RWPE1 (cell line): ENCODE measurements at regions not wholly inside any gene's neighbourhood (a gene's known extent, or its start where the extent isn't known, plus 50 kb on each side); places are given as distances from the start of the nearest gene placed in this dataset.
A peak's percentile ranks its signal among the peaks of the same experiment; 100 is the strongest.

ENCODE experiments used
- CTCF ChIA-PET: fragments of 350-600 bp; sonication (Branson Sonifier 250); formaldehyde crosslinking; extraction: SDS; loops from one replicate; lab custom pipeline; 2021; lab: Yijun Ruan, JAX
- POLR2A ChIA-PET: fragments of 400-600 bp; formaldehyde crosslinking; extraction: SDS; loops from one replicate; lab custom pipeline; 2020; ENCODE audit warnings: antibody characterized with exemption; ENCODE audit not compliant: low non-redundant PET; lab: Yijun Ruan, JAX
- DNase-seq: peaks from one replicate; pipeline ENCODE4 v3.0.0; 2012; ENCODE audit warnings: low spot score
- H3K27ac ChIP-seq: fragments of 450-650 bp; 2 replicates; pipeline ENCODE4 v1.5.1; 2017
- TF ChIP-seq, protein P1 (sequence below): fragments of 450-650 bp; conservative IDR thresholded peaks from 2 replicates; pipeline ENCODE4 v1.5.1; 2017; ENCODE audit warnings: low read depth, mild to moderate bottlenecking

DNA sequence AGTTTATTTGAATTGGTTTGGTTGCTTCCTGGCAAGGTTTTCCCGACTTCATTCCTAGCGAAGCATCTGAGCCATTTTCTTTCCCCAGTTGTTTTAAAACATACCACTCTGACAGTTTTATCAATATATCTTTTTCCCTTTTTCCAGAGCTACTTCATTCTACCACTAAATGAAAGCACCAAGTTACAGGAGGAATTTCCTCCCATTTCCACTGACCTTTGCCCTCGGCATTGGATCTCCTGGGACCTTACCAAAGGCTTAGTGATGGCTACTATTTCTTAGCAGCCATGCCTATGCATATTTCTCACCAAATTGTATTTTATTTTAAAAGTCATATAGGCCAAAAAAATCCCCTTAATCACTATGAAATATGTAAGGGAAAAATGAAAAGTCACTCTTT, 150.5 kb downstream of the ZNF330 start:
- TF ChIP-seq, protein P1, sequence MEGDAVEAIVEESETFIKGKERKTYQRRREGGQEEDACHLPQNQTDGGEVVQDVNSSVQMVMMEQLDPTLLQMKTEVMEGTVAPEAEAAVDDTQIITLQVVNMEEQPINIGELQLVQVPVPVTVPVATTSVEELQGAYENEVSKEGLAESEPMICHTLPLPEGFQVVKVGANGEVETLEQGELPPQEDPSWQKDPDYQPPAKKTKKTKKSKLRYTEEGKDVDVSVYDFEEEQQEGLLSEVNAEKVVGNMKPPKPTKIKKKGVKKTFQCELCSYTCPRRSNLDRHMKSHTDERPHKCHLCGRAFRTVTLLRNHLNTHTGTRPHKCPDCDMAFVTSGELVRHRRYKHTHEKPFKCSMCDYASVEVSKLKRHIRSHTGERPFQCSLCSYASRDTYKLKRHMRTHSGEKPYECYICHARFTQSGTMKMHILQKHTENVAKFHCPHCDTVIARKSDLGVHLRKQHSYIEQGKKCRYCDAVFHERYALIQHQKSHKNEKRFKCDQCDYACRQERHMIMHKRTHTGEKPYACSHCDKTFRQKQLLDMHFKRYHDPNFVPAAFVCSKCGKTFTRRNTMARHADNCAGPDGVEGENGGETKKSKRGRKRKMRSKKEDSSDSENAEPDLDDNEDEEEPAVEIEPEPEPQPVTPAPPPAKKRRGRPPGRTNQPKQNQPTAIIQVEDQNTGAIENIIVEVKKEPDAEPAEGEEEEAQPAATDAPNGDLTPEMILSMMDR = no peak
- CTCF ChIA-PET = no interaction called here
- H3K27ac ChIP-seq = no peak overlapping the region
- POLR2A ChIA-PET = no interaction called here
- DNase-seq = no peak

DNA sequence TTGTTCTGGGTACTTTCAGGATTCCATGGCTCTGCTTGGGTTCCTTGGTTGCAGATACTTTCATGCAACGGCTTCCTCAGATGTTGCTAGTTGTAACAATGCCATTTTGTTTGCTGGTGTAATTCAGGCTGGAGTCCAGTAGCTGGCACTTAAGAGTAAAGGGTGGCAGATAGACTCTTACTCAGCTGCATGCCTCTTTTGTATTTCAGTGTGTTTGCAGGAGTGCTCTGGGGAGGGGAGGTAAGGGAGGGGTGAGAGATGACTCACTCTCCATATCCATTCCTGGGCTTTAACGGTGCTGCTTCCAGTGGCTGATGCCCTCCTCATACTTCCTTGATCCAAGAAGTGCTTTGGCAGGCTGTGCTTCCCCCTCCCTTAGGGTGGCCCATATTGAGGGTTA, 155.2 kb downstream of the ZNF330 start:
- DNase-seq = peak; percentile 93
- TF ChIP-seq, protein P1 = peak; percentile 60
- CTCF ChIA-PET = interaction anchor here (0.7 kb wide), 2 partner anchors 699 to 1144 kb away, joined by 3 to 4 read pairs; no protein-coding TSS in a partner anchor
- peak overlapping the region; percentile 3; the same call in 1 of the 2 replicates for H3K27ac ChIP-seq
- POLR2A ChIA-PET = interaction anchor here (0.6 kb wide), 1 partner anchor 546 kb away, joined by 3 read pairs; no protein-coding TSS in a partner anchor

DNA sequence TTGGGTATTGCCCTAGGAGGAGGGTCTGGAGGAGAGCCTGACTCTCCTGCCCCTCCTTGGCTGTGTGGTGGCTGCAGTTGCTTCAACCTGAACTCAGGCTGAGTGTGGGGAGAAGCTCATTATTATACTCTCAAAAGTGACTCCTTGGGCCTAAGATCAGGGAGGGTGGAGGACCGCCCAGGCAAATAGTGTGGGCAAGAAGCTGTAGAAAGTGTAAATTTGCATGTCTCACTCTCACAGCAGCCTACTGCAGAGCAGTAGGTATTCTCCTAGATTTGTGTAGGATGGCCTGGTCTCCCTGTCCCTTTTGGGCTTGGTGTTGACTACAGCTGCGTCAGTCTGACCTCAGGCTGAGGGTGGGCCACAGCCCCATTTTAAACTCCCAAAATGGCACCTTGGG, 156.1 kb downstream of the ZNF330 start:
- ChIA-PET CTCF (interaction anchor here (0.5 kb wide), 1 partner anchor 116 kb away, joined by 3 read pairs; no protein-coding TSS in a partner anchor), POLR2A (no interaction called here)
- TF ChIP-seq, protein P1 = no peak
- no peak for DNase-seq
- H3K27ac ChIP-seq = no peak overlapping the region

- POLR2A ChIA-PET = no interaction called here
- no peak overlapping the region for H3K27ac ChIP-seq
- TF ChIP-seq, protein P1 = no peak
- CTCF ChIA-PET = interaction anchor here (0.6 kb wide), 1 partner anchor 68 kb away, joined by 3 read pairs; no protein-coding TSS in a partner anchor
- no peak for DNase-seq
Measured at GRCh38 chr4:141387299-141387698, 166.6 kb downstream of the ZNF330 start.

DNA sequence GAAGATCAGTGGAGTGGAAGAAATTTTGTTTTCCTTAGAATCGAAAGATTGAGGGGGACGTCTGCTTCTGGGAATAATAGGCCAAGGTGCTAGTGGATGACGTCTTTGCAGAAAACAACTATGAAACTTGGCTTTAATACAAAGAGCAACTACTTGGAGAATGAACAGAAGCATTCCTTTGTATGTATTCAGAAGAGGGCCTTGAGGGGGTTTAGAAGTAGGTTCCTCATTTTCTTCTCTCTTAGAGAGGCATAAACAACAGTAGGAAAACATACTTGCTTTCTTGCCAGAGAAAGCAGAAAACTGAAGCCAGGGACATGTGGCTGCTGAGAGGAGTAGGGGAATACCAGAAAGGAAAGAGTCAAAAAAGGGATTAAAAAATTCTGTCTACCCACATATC, 167.8 kb downstream of the ZNF330 start:
- TF ChIP-seq, protein P1 = no peak
- no peak for DNase-seq

DNA sequence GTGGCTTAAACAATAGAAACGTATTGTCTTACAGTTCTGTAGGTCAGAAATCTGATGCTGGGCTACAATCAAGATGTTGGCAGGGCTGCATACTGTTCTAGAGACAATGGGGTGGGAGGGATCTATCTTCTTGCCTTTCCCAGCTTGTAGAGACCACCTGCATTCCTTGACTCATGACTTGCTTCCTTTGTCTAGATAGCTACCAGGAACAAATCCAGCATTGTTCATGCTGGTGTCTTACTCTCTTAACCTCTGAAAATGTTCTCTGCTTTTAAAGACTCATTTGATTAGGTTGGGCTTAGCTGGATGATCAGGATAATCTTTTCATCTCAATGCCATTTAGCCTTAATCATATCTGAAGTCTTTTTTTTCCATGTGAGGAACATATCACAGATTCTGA, 169.0 kb downstream of the ZNF330 start:
- TF ChIP-seq, protein P1 = no peak
- ChIA-PET CTCF (interaction anchor here (0.6 kb wide), 1 partner anchor 348 kb away, joined by 3 read pairs; no protein-coding TSS in a partner anchor), POLR2A (no interaction called here)
- no peak overlapping the region for H3K27ac ChIP-seq
- DNase-seq = no peak

More for the DNA sequence above, 167.8 kb downstream of the ZNF330 start:
- no peak overlapping the region for H3K27ac ChIP-seq
- ChIA-PET POLR2A (no interaction called here), CTCF (no interaction called here)
